SK-N-SH (cell line): ENCODE measurements at regions not wholly inside any gene's neighbourhood (a gene's known extent, or its start where the extent isn't known, plus 50 kb on each side); places are given as distances from the start of the nearest gene placed in this dataset.

ENCODE experiments used
- EZH2phosphoT487 ChIP-seq: fragments of 200-600 bp; sonication (generic); IDR thresholded peaks from 2 replicates; pipeline ENCODE4 v1.6.1; 2017; ENCODE audit warnings: low read depth, mixed run types, mild to moderate bottlenecking, antibody characterized with exemption, moderate library complexity, borderline replicate concordance
- JUND ChIP-seq: IDR thresholded peaks from 2 replicates; pipeline ENCODE4 v1.4.0; 2012
- MXI1 ChIP-seq: IDR thresholded peaks from 2 replicates; pipeline ENCODE4 v1.6.1; 2012; ENCODE audit warnings: mild to moderate bottlenecking, low read depth, low read length, improper control_type of control experiment
- POLR2AphosphoS5 ChIP-seq: IDR thresholded peaks from 2 replicates; pipeline ENCODE4 v1.6.1; 2012; ENCODE audit warnings: low read depth, low read length
- REST ChIP-seq: IDR thresholded peaks from 2 replicates; pipeline ENCODE4 v1.6.1; 2012; ENCODE audit warnings: mild to moderate bottlenecking, low read depth, low read length, moderate library complexity
- RFX5 ChIP-seq: IDR thresholded peaks from 2 replicates; pipeline ENCODE4 v1.6.1; 2012; ENCODE audit warnings: mild to moderate bottlenecking, improper control_type of control experiment, low read length
- SIN3A ChIP-seq: IDR thresholded peaks from 2 replicates; pipeline ENCODE4 v1.6.1; 2012; ENCODE audit warnings: low read depth, mild to moderate bottlenecking, low read length, moderate library complexity, borderline replicate concordance
- SMC3 ChIP-seq: IDR thresholded peaks from 2 replicates; pipeline ENCODE4 v1.6.1; 2012; ENCODE audit warnings: low read depth, low read length, improper control_type of control experiment
- YY1 ChIP-seq: IDR thresholded peaks from 2 replicates; pipeline ENCODE4 v1.4.0; 2012; ENCODE audit warnings: low read depth, mild to moderate bottlenecking
- TF ChIP-seq, protein P1 (sequence below): fragments of 200-600 bp; sonication (generic); IDR thresholded peaks from 2 replicates; pipeline ENCODE4 v1.6.1; 2017; ENCODE audit warnings: antibody characterized with exemption, mild to moderate bottlenecking, moderate library complexity

GRCh38 chr5:2265341-2265740 lies 382.6 kb upstream of the IRX4 start:
- TF ChIP-seq, protein P1, sequence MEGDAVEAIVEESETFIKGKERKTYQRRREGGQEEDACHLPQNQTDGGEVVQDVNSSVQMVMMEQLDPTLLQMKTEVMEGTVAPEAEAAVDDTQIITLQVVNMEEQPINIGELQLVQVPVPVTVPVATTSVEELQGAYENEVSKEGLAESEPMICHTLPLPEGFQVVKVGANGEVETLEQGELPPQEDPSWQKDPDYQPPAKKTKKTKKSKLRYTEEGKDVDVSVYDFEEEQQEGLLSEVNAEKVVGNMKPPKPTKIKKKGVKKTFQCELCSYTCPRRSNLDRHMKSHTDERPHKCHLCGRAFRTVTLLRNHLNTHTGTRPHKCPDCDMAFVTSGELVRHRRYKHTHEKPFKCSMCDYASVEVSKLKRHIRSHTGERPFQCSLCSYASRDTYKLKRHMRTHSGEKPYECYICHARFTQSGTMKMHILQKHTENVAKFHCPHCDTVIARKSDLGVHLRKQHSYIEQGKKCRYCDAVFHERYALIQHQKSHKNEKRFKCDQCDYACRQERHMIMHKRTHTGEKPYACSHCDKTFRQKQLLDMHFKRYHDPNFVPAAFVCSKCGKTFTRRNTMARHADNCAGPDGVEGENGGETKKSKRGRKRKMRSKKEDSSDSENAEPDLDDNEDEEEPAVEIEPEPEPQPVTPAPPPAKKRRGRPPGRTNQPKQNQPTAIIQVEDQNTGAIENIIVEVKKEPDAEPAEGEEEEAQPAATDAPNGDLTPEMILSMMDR = no peak
- TF ChIP-seq MXI1 (no peak), POLR2AphosphoS5 (no peak), SIN3A (no peak), RFX5 (no peak), SMC3 (no peak), YY1 (no peak), JUND (no peak), EZH2phosphoT487 (no peak), REST (no peak)
